ENCODE measurements at regions not wholly inside any gene's neighbourhood (a gene's known extent, or its start where the extent isn't known, plus 50 kb on each side); places are given as distances from the start of the nearest gene placed in this dataset.

DNA sequence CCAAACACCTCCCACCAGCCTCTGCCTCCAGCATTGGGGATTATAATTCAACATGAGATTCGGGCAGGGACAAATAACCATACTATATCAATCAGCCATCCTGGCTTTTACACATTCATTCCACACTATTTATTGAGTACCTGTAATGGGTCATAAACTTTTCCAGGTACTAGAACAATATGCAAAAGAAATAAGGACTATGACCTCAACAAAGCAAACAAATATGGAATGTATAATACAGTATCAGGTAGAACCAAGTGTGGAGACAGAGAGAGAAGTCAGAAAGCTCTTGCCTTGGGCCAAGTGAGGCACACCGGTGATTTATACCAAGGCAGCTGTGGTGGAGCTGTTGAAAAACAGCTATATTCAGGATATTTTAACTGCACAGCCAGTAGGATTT lies 116.3 kb downstream of the TSPAN8 start:
- peaks cover 8% of the 10 kb centered on the region for H3K4me1 ChIP-seq
- no peak overlapping the region for H3K27ac ChIP-seq
- no peak for DNase-seq (ENCODE audit: low spot score in 2 of 2)
- H3K4me3 ChIP-seq, result no peak overlapping the region
- H3K9me3 ChIP-seq, result no peaks in the 10 kb centered on the region
- WGBS, result 81% methylated on average over 2 of the region's 2 CpGs
- no peaks in the 10 kb centered on the region for H3K36me3 ChIP-seq
- TF ChIP-seq POLR2A (IDR thresholded peaks at IDR 0.05), result no peak
- TF ChIP-seq EP300 (IDR thresholded peaks at IDR 0.05), result no peak
- TF ChIP-seq, protein P1, sequence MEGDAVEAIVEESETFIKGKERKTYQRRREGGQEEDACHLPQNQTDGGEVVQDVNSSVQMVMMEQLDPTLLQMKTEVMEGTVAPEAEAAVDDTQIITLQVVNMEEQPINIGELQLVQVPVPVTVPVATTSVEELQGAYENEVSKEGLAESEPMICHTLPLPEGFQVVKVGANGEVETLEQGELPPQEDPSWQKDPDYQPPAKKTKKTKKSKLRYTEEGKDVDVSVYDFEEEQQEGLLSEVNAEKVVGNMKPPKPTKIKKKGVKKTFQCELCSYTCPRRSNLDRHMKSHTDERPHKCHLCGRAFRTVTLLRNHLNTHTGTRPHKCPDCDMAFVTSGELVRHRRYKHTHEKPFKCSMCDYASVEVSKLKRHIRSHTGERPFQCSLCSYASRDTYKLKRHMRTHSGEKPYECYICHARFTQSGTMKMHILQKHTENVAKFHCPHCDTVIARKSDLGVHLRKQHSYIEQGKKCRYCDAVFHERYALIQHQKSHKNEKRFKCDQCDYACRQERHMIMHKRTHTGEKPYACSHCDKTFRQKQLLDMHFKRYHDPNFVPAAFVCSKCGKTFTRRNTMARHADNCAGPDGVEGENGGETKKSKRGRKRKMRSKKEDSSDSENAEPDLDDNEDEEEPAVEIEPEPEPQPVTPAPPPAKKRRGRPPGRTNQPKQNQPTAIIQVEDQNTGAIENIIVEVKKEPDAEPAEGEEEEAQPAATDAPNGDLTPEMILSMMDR (IDR thresholded peaks at IDR 0.05), result no peak
- no peaks in the 10 kb centered on the region for H3K27me3 ChIP-seq

DNA sequence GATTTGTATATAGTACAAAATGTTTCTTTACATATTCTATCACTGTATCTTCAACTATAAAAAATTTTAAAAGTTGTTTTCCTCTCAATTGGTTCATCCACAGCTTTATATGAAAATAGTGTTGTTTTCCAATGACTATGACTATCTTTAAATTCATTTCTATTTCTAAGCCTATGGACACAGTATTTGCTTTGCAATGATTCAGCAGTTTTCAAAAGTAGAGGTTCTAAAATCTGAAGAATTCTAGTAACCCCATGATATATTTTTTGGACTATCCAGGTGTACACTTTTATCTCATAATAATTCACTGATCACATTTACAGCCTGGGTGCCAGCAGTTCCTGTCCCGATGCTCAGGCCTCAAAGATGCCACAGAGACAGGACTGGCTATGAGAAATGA lies 118.4 kb upstream of the PTPRR start:
- H3K4me3 ChIP-seq, result no peak overlapping the region
- no peak for DNase-seq (ENCODE audit: low spot score in 2 of 2)
- H3K27ac ChIP-seq, result no peak overlapping the region
- no peaks in the 10 kb centered on the region for H3K4me1 ChIP-seq
- TF ChIP-seq POLR2A (IDR thresholded peaks at IDR 0.05), result no peak
- TF ChIP-seq EP300 (IDR thresholded peaks at IDR 0.05), result no peak
- TF ChIP-seq, protein P1 (IDR thresholded peaks at IDR 0.05), result no peak
- no peak for TF ChIP-seq POLR2AphosphoS5 (IDR thresholded peaks at IDR 0.05)
- H3K9me3 ChIP-seq, result no peaks in the 10 kb centered on the region
- 84% methylated on average over 1 of the region's 1 CpG for WGBS
- H3K36me3 ChIP-seq, result no peaks in the 10 kb centered on the region
- H3K27me3 ChIP-seq, result no peaks in the 10 kb centered on the region

DNA sequence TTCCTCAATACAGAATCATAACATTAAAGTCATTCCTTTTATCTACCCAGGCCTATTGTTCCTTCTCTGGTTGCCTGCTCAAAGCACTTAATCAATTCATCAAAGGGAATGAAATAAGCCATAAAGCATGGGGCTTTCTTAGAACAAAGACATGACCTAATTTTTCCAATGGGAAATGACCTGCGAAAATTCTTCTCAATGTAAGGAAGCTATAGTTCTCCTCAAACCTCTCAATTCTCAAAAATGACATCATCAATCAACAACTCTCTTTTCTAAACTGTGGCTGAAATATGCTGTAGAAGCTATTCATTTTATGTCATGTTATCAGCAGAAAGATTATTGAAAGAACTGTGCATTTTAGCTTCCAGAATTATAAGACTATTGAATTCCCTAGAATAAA lies 116.0 kb upstream of the PTPRR start:
- TF ChIP-seq, protein P1 (IDR thresholded peaks at IDR 0.05), result no peak
- no peak for TF ChIP-seq POLR2A (IDR thresholded peaks at IDR 0.05)
- TF ChIP-seq POLR2AphosphoS5 (IDR thresholded peaks at IDR 0.05), result no peak
- no peak for TF ChIP-seq EP300 (IDR thresholded peaks at IDR 0.05)

DNA sequence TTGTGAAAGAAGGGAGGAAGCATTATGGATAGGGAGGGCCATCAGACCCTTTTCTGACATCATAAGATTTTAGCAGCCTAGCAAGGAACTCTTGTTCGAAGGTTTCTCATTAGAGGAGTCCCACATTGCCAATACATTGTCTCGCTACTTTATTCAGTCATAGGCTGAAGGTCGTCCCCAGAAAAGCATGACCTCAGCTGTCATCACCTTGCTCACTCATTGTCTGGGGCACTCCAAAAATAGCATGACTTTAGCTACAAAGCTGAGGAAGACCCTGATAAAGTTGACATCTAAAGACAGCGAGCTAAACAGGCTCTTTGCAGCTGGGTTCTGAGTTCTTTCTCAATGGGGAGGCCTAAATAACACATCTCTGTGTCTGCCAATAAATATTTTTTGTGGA lies 112.4 kb upstream of the PTPRR start:
- no peaks in the 10 kb centered on the region for H3K36me3 ChIP-seq
- H3K9me3 ChIP-seq, result no peaks in the 10 kb centered on the region
- H3K4me3 ChIP-seq, result no peak overlapping the region
- no peaks in the 10 kb centered on the region for H3K27me3 ChIP-seq
- TF ChIP-seq POLR2AphosphoS5 (IDR thresholded peaks at IDR 0.05) (no peak), EP300 (IDR thresholded peaks at IDR 0.05) (no peak), POLR2A (IDR thresholded peaks at IDR 0.05) (no peak)
- TF ChIP-seq, protein P1 (IDR thresholded peaks at IDR 0.05), result no peak
- no peaks in the 10 kb centered on the region for H3K4me1 ChIP-seq
- WGBS, result 86% methylated on average over 4 of the region's 4 CpGs
- no peak overlapping the region for H3K27ac ChIP-seq
- no peak for DNase-seq (ENCODE audit: low spot score in 2 of 2)

More for the DNA sequence above, 116.0 kb upstream of the PTPRR start:
- H3K9me3 ChIP-seq, result no peaks in the 10 kb centered on the region
- DNase-seq (ENCODE audit: low spot score in 2 of 2), result no peak
- H3K27me3 ChIP-seq, result no peaks in the 10 kb centered on the region
- no peak overlapping the region for H3K4me3 ChIP-seq
- H3K36me3 ChIP-seq, result no peaks in the 10 kb centered on the region
- H3K4me1 ChIP-seq, result no peaks in the 10 kb centered on the region
- H3K27ac ChIP-seq, result no peak overlapping the region
- WGBS, result 84% methylated on average over 1 of the region's 1 CpG

DNA sequence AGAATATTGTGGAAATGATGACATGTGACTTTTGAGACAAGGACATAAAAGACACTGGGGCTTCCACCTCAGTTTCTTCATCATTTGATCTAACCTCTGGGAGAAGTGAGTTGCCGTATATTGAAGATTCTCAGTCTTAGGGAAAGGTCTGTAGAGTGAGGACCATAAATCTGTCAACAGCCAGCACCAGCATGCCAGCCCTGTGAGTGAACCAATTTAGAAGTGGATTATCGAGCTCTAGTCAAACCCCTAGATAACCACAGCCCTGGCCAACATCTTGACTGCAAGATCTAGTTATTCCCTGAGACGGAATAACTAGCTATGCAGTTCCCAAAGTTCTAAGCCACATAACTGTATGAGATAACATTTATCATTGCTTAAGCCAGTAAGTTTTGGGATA lies 108.8 kb upstream of the PTPRR start:
- WGBS, result 64% methylated on average over 3 of the region's 3 CpGs
- Histone ChIP-seq H3K36me3 (no peaks in the 10 kb centered on the region), H3K4me3 (no peak overlapping the region), H3K27me3 (no peaks in the 10 kb centered on the region), H3K4me1 (no peaks in the 10 kb centered on the region), H3K9me3 (no peaks in the 10 kb centered on the region), H3K27ac (no peak overlapping the region)
- TF ChIP-seq, protein P1 (IDR thresholded peaks at IDR 0.05), result no peak
- TF ChIP-seq EP300 (IDR thresholded peaks at IDR 0.05) (no peak), POLR2A (IDR thresholded peaks at IDR 0.05) (no peak), POLR2AphosphoS5 (IDR thresholded peaks at IDR 0.05) (no peak)
- no peak for DNase-seq (ENCODE audit: low spot score in 2 of 2)

Measured in suprapubic skin (tissue), 4 donors.